HL-60 (cell line): ENCODE measurements at regions not wholly inside any gene's neighbourhood (a gene's known extent, or its start where the extent isn't known, plus 50 kb on each side); places are given as distances from the start of the nearest gene placed in this dataset.

ENCODE experiments used
- DNase-seq, 2 experiments: peaks; one replicate each; pipeline ENCODE4 v3.0.0-alpha.2; 2010 to 2020; ENCODE audit warnings: low read depth in 1 of 2, low spot score in 1 of 2
- H3K27ac ChIP-seq: fragments of 250-450 bp; sonication (Bioruptor Pico); replicated peaks from 2 replicates; pipeline ENCODE4 v1.5.1; 2020; ENCODE audit warnings: mild to moderate bottlenecking, moderate library complexity
- H3K27me3 ChIP-seq: fragments of 250-450 bp; sonication (Bioruptor Pico); 2 replicates; pipeline ENCODE4 v1.5.1; 2021; ENCODE audit warnings: mild to moderate bottlenecking, moderate library complexity; ENCODE audit not compliant: insufficient read depth, poor library complexity, severe bottlenecking
- H3K4me3 ChIP-seq: replicated peaks from 2 replicates; pipeline ENCODE4 v1.5.1; 2011; ENCODE audit warnings: mild to moderate bottlenecking, control low read depth, low read length; ENCODE audit not compliant: insufficient read depth
- CTCF ChIP-seq: IDR thresholded peaks from one replicate; pipeline ENCODE4 v1.5.1; 2011; ENCODE audit warnings: low read length, control low read depth, inconsistent platforms; ENCODE audit not compliant: insufficient read depth
- GABPA ChIP-seq: IDR thresholded peaks from 2 replicates; pipeline ENCODE4 v1.6.1; 2012; ENCODE audit warnings: low read depth
- POLR2AphosphoS5 ChIP-seq: IDR thresholded peaks from 2 replicates; pipeline ENCODE4 v1.6.1; 2012; ENCODE audit warnings: low read depth
- REST ChIP-seq: IDR thresholded peaks from 2 replicates; pipeline ENCODE4 v1.6.1; 2012; ENCODE audit warnings: low read depth; ENCODE audit not compliant: insufficient replicate concordance
- SPI1 ChIP-seq: IDR thresholded peaks from 2 replicates; pipeline ENCODE4 v1.6.1; 2012; ENCODE audit warnings: low read depth, mild to moderate bottlenecking, borderline replicate concordance

- H3K27ac ChIP-seq, result no peak overlapping the region
- DNase-seq, result no peak
- H3K4me3 ChIP-seq, result no peak overlapping the region
- TF ChIP-seq SPI1 (no peak), POLR2AphosphoS5 (no peak), GABPA (no peak), REST (no peak), CTCF (no peak)
- H3K27me3 ChIP-seq, result no peaks in the 10 kb centered on the region
These were observed 828.6 kb upstream of the CITED2 start for GRCh38 chr6:140202964-140203515.

- no peak overlapping the region for H3K27ac ChIP-seq
- no peak for DNase-seq
- no peaks in the 10 kb centered on the region for H3K27me3 ChIP-seq
- no peak overlapping the region for H3K4me3 ChIP-seq
- no peak for TF ChIP-seq SPI1
- TF ChIP-seq REST, result no peak
- no peak for TF ChIP-seq POLR2AphosphoS5
- no peak for TF ChIP-seq GABPA
- no peak for TF ChIP-seq CTCF
These were observed 827.5 kb upstream of the CITED2 start for GRCh38 chr6:140201787-140202458.

- DNase-seq, result no peak
- TF ChIP-seq REST (no peak), SPI1 (no peak), GABPA (no peak), CTCF (no peak), POLR2AphosphoS5 (no peak)
- Histone ChIP-seq H3K4me3 (no peak overlapping the region), H3K27ac (no peak overlapping the region), H3K27me3 (no peaks in the 10 kb centered on the region)
These were observed 818.8 kb upstream of the CITED2 start for GRCh38 chr6:140193269-140193668.
